SK-N-SH treated with all-trans-retinoic acid at 6 μM for 48 hours (cell line): ENCODE measurements at regions not wholly inside any gene's neighbourhood (a gene's known extent, or its start where the extent isn't known, plus 50 kb on each side); places are given as distances from the start of the nearest gene placed in this dataset.

ENCODE experiments used
- BACH2 ChIP-seq: fragments of 250-450 bp; sonication (Bioruptor Pico); IDR thresholded peaks from 2 replicates; pipeline ENCODE4 v1.9.0; 2021; ENCODE audit warnings: mild to moderate bottlenecking, borderline replicate concordance
- CSDC2 ChIP-seq: fragments of 250-450 bp; sonication (Bioruptor Pico); IDR thresholded peaks from 2 replicates; pipeline ENCODE4 v1.5.0; 2020; ENCODE audit warnings: mild to moderate bottlenecking, moderate library complexity
- RARB ChIP-seq: fragments of 250-450 bp; sonication (Bioruptor Pico); IDR thresholded peaks from 2 replicates; pipeline ENCODE4 v1.8.0; 2021; ENCODE audit warnings: mild to moderate bottlenecking, moderate library complexity
- ZFP3 ChIP-seq: fragments of 250-450 bp; sonication (Bioruptor Pico); IDR thresholded peaks from 2 replicates; pipeline ENCODE4 v1.5.0; 2020; ENCODE audit warnings: mild to moderate bottlenecking, moderate library complexity
- ZFP30 ChIP-seq: fragments of 450-650 bp; formaldehyde crosslinking; IDR thresholded peaks from 2 replicates; pipeline ENCODE4 v1.5.0; 2022; ENCODE audit warnings: mild to moderate bottlenecking, moderate library complexity
- ZNF8 ChIP-seq: fragments of 450-650 bp; formaldehyde crosslinking; IDR thresholded peaks from 2 replicates; pipeline ENCODE4 v1.5.0; 2020; ENCODE audit warnings: mild to moderate bottlenecking, moderate library complexity
- TF ChIP-seq, protein P1 (sequence below): fragments of 250-450 bp; sonication (Bioruptor Pico); IDR thresholded peaks from 2 replicates; pipeline ENCODE4 v1.8.0; 2020; ENCODE audit warnings: mild to moderate bottlenecking, moderate library complexity, borderline replicate concordance

DNA sequence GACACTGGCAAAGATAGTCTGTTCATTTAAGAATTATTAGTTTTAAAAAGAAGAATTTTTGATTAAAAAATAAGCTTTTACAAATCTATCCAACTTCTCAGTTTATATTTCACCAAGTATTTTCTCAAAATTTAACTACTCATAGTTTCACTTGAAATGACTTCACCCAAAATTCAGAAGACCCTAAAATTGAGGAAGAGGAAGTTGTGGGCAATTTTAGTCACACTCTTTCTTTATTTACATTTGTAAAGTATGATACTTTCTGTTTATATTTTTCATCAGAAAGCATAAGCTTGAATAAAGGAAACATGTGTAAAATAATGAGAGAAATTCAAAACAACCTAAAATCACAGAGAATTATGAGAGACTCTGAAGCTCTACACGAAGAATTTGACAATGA lies 278.8 kb upstream of the MEIS1 start:
- TF ChIP-seq BACH2 (no peak), RARB (CRISPR knock-in tag) (no peak), ZFP30 (CRISPR knock-in tag) (no peak), ZNF8 (CRISPR knock-in tag) (no peak), ZFP3 (CRISPR knock-in tag) (no peak), CSDC2 (CRISPR knock-in tag) (no peak)
- TF ChIP-seq, protein P1, sequence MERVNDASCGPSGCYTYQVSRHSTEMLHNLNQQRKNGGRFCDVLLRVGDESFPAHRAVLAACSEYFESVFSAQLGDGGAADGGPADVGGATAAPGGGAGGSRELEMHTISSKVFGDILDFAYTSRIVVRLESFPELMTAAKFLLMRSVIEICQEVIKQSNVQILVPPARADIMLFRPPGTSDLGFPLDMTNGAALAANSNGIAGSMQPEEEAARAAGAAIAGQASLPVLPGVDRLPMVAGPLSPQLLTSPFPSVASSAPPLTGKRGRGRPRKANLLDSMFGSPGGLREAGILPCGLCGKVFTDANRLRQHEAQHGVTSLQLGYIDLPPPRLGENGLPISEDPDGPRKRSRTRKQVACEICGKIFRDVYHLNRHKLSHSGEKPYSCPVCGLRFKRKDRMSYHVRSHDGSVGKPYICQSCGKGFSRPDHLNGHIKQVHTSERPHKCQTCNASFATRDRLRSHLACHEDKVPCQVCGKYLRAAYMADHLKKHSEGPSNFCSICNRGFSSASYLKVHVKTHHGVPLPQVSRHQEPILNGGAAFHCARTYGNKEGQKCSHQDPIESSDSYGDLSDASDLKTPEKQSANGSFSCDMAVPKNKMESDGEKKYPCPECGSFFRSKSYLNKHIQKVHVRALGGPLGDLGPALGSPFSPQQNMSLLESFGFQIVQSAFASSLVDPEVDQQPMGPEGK (CRISPR knock-in tag) = no peak
